Activated CD4-positive, CD25-positive, alpha-beta regulatory T cell treated with anti-CD3 and anti-CD28 coated beads, Interleukin-2, amount 50 U/mL, for 72 hours (primary cell): ENCODE measurements at regions not wholly inside any gene's neighbourhood (a gene's known extent, or its start where the extent isn't known, plus 50 kb on each side); places are given as distances from the start of the nearest gene placed in this dataset.
"Not testable (repeated sequence)": the region's sequence is repeated elsewhere in the genome, so short reads cannot be mapped to it uniquely, and the experiment has no call there.

Experiments
- DNase-seq: peaks from one replicate; pipeline ENCODE4 v3.0.0; 2021

DNA sequence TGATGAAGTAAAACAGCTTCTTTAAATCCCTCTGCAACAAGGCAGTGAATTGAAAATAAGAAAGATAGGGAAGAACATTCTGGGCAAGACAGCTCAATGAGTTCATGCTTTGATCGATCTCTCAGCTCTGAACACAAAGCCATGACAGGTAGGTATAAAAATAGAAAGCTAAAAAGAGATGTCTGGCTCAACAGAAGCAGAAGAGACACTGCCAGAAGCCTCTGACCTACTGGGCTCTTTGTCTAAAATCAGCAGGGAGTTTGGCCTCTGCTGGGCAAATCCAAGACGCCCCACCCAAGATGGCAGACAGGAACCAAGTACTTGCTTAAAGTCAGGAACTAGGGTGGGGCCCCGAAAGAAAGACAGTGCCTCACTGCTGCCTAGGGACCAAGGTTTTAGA is 2684.1 kb upstream of the TPTE start:
- DNase-seq, result not testable (repeated sequence)

DNA sequence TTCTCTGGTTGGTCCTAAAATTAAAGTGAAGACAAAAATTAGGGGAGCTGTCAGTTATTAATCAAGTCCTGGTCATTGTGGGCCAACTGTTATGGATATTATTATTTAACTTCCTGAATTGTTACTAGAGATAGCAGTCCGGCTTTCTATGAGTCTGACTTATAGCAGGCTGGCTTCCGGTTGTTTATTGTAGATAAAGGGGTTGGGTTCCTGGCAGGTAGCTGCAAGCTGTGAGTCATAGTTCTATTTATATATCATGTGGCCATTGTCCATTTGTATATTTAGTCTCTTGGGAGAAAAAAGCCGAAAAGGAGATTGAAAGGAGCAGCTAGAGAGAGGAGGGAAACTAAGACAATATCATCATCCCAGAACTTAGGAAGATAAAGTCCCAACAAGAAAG is 2668.0 kb upstream of the TPTE start:
- not testable (repeated sequence) for DNase-seq

DNA sequence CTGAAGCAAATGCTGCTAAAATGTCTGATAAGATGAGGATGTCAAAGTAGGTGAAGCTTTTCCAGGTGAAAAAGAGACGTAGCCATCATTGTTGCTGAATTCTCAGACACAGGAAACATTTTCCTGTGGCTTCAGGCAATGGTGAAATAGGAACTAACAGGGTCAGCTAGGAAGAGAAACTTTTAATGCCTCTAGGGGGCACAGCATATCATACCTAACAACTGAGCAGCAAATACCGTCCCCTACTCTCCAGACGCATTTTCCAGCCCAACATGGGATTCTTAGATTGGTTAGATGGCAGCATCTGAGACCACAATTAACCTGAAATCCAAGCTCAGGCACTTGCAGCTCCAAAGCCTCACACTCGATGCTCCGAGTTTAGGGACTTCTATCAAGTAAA is 2667.5 kb upstream of the TPTE start:
- not testable (repeated sequence) for DNase-seq
